Activated CD4-positive, alpha-beta T cell treated with anti-CD3 and anti-CD28 coated beads, Interleukin-10, Interleukin-2, amounts not matched to agents 100 ng/mL and 50 ng/mL, durations not matched to agents 16 hours and 8 hours (primary cell): ENCODE measurements at regions not wholly inside any gene's neighbourhood (a gene's known extent, or its start where the extent isn't known, plus 50 kb on each side); places are given as distances from the start of the nearest gene placed in this dataset.

Experiments
- DNase-seq: peaks from one replicate; pipeline ENCODE4 v3.0.0-alpha.2; 2020

DNA sequence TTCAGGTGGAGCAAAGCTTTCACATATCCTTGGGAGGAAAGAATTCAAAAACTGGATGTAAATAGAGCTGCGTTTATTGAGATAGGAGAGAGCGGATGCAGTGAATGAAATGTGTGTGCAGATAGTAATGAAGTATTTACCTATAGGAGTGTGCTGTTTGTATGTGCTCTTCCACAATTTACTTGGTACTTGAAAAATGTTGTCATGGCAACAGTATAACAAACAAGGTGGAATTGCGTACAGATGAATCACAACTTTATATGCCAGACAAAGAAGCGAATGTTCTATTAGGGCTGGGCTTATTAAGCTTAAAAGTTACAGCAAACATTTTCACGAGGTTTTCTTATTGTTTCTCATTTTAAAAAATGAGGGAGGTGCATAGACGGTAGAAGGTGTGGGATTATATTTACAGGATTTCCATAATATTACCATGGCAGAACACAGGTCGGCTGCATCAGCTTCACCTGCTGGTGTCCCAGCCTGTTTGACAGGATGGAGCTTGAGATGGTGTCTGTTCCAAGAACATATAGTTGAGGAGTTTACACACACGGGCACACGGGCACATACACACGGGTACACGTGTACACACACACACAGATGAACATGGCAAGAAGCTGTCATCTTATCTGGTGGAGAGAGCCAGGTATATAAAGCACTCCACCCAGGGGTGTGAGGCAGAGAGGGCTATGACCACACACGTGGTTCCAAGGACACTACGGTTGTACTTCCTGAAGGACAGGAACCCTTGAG, 155.7 kb downstream of the RMI1 start:
- no peak for DNase-seq

- DNase-seq, result no peak
Observed at GRCh38 chr9:84137968-84138367, 157.4 kb downstream of the RMI1 start.

DNA sequence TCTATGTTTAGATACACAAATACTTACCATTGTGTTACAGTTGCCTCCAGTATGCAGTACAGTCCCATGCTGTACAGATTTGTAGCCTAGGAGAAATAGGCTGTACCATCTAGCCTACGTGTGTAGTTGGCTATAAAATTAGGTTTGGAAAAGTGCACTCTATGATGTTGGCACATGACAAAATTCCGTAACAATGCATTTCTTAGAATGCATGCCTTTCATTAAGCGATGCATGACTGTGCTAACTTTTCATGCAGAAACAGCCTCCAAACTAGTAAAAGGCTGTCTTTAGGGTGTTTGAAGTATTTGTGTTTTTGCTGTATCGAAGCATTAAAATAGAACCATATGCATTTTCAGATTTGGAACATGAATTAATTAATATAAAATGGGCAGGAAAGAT, 157.9 kb downstream of the RMI1 start:
- no peak for DNase-seq

DNA sequence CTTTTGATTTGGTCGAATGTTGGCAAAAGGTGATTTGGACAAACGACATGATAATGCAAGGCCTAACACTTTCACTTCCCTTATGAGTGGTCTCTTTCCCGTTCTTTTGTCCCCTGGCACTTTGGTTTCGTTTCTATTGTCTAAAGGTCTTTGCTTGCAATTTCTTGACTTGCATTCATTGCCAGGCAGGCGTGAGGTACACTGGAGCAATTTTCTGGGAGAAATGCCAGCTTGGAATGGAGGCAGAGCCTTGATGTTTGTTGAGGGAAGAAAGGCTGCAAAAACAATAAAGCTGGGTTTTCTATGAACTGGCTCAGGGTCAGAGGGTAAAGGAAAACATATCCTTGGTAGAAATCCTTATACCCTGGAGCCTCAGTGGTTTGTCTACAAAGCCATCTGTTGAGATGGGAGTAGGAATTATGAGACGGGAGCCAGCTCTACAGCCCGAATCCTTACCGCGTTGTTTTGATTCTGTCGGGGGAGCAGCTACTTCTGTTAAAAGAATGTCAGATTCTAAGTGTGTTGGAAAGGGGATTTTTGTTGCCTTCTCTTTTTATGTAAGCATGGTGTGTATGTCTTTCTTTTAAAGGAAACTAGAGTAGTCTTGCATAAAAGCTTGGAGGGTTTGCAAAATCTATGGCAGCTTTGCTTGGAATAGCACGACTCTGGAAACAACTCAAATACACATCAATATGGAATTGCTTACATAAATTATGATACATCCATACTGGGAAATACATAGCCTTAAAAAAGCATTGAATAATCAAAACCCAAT, 158.9 kb downstream of the RMI1 start:
- no peak for DNase-seq

DNA sequence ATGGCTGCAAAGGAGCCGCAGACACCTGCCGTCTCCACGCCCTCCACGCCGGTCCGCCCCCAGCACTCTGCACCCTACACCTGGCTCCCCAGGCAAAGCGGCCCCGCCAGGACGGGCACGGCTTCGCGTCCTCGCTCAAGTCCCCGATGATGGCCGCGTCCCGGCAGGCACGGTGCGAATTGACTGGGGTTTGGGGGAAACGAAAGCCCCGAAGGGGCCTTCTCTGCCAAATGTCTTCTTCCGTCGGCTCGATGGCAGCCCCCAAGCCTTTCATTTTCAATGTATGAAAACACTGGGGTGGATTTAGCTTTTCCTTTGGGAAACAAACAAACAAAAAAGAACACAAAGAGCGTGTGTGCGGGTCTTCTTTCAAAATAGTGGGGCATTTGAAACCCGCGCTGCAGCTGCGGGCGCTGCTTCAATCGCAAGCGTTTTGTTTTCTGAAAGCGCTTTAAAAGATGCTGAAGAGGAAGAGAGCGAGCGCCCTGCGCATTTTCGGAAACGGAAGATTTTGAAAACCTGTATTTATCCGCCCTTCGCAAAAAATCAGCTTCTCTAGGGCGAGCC, 160.0 kb downstream of the RMI1 start:
- peak; percentile 6 for DNase-seq

DNA sequence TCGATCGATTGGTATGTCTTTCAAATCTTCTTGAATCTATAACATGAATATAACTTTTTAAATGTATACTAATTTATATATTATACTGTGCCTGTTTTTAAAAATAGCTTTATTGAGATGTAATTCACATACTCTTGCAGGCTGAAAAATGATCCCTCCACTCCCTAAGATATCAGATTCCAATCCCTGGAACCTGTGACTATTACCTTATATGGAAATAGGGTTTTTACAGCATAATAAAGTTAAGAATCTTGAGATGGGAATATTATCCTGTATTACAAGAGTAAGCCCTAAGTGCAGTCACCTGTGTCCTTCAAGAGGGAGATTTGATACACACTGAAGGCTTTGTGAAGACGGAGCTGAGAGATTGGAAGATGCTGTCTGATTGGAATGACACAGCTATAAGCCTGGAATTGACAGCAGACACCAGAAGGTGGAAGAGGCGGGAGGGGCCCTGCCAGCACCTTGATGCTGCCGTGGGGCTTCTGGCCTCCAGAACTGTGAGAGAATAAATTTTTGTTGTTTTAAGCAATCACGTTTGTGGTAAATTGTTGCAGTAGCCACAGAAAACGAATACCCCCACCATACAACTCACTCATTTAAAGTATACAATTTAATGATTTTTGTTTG, 161.3 kb downstream of the RMI1 start:
- no peak for DNase-seq

DNA sequence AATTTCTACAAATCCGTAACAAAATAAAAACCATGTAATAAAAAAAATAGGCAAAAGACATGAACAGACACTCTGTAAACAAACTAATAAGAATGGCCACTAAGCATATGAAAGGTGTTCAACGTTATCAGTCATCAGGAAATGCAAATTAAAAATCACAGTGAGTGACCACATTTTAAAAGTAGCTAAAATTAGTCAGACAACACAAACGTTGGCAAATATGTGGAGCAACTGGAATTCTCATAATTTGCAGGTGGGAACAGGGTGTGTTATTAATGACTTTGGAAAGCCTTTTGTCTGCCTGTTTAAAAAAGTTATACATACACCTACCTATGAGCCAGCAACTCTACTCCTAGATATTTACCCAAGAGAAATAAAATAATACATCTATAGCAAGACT, 164.4 kb downstream of the RMI1 start:
- DNase-seq, result no peak

- no peak for DNase-seq
Observed at GRCh38 chr9:84145780-84146179, 165.2 kb downstream of the RMI1 start.

- DNase-seq, result no peak
Observed at GRCh38 chr9:84146893-84147710, 166.5 kb downstream of the RMI1 start.

DNA sequence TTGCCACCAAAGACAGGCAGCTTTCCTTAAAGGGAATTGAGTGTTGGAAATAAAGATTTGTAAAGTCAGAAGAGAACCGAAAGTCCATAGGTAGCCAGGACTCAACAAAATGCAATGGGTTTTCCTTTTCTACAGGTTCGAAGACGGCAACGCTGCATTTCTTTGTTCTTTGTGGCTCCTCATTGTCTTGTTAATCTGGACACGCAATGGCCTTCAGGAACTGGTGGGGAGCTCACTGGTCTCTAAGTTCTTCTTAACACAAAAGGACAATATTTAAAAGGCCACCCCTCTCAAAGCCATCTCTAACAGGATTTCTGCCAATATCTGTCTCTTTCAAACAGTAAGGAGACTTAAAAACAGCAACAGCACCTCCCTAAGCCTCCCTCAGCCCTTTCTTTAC, 170.6 kb downstream of the RMI1 start:
- no peak for DNase-seq

DNA sequence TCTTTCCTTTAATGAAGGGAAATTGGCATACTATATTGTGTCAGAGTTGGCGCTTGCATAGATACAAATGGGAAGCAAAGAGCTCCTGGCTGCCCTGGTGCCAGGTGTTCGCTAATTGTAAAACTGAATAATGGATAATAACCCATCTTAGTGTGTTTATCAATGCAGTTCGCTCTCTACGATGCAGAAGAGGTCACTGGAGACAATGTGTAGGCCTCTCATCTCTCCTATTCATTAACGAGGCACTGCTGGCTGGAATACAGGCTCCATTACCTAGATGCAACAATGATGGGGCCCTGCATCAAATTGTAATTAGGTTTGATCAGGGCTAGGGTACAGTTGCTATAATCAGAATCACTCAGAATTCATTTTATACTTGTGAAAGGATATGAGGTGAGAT, 171.0 kb downstream of the RMI1 start:
- DNase-seq, result no peak

DNA sequence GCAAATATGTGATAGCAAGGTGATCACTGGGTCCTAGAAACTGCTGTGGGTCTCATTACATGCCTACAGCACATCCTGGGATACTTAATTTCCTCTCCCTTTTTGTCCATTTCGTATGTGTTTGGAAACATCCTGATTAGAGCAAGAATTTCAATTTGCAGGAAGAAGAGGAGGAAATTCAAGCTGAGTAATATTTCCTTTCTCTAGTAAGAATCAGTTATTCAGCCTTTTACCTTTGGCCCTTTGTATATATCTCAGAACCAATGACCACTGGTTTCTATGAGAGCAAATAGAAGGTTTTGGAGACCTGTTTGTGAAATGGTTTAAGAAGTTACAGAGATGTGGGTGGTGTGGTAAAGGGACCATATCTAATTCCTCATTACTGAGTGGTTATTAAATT, 171.6 kb downstream of the RMI1 start:
- DNase-seq, result no peak

DNA sequence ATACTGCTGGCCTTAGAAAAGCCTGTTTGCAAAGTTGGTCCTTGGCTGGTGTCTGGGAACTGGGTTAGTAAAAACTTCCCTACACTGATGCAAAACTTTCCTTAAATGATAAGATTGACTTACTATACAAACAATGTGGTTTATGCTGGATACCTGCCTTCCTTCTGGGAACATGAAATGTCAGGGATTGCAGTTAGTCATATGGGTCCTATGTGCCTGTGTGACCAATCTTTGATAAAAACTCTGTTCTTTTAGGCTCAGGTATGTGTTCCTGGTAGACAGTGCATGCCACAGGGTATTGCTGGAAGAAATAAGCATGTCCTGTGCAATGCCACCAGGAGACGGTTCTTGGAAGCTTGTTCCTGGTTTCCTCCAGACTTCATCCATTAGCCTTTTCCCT, 173.3 kb downstream of the RMI1 start:
- DNase-seq, result no peak

- no peak for DNase-seq
Observed at GRCh38 chr9:84154320-84154719, 173.7 kb downstream of the RMI1 start.

DNA sequence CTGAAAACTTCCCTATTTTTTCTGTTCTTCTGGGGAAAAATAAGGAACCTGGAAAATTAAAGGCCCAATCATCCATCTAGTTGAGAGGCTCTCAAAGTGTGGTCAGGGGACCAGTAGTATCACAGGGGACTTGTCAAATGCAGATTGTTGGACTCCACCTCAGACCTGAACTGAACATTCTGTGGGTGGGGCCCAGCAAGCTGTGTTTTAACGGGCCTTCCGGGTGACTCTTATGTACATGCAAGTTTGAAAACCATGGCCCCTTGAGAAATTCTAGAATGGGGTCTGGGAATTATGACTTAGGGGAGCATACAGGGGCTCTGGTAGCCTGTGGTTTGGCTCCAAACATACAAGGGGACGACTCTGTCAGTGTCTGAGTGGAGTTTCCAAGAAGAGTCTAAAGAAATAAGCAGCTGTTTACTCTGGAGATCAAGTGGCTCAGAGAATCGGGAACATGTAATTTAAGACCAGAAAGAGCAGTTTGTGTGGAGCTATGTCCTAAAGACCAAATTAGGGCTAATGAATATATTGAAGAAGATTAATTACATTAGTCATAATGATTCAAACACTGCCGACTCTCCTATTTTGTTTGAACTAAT, 177.4 kb downstream of the SLC28A3 start:
- DNase-seq, result no peak

DNA sequence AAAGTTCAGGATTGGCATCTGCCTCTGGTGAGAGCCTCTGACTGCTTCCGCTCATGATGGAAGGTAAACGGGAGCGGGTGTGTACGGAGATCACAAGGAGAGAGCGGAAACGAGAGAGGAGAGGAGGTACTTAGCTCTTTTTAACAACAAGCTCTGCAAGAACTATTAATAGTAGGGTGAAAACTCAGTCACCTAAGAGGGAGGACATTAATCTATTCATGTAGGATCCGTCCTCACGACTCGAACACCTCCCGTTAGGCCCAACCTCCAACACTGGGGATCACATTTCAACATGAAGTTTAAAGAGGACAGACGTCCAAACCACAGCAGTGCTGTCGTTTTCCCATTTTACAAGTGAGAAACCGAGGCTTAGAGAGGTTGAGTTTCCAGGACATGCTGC, 173.7 kb downstream of the SLC28A3 start:
- DNase-seq, result no peak

- no peak for DNase-seq
Observed at GRCh38 chr9:84169240-84169639, 171.3 kb downstream of the SLC28A3 start.

- no peak for DNase-seq
Observed at GRCh38 chr9:84170521-84171141, 169.9 kb downstream of the SLC28A3 start.

DNA sequence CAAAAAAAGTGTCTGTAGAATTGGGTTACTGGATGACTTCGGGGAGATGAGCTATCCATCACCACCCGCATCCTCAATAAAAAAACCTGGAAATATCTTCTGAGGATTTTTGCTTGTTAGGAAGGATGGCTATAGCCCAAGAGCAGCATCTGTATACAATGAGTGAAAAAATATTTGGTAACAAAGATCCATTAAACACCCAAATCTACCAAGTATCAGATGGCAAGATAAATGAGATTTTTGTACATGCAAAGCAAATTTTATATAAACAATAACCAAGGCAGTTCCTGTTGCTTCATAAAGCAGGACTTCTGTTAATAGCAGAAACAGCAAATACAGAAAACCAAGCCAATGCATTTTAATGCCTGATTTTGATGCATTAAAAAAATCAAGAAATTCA, 166.6 kb downstream of the SLC28A3 start:
- no peak for DNase-seq

- DNase-seq, result no peak
Observed at GRCh38 chr9:84174486-84174885, 166.1 kb downstream of the SLC28A3 start.

DNA sequence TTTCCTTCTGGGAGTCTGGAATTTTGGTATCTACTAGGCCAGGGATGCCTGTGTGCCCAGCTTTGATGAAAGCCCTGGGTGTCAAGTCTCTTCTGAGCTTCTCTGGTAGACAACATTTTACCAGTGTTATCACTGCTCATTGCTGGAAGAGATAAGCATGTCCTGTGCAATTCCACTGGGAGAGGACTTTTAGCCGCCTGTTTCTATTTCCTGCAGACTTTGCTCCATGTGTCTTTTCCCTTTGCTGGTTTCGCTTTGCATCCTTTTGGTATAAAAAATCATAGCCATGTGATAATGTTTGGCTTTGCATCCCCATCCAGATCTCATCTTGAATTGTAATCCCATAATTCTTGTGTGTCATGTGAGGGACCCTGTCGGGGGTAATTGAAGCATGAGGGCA, 163.2 kb downstream of the SLC28A3 start:
- DNase-seq, result no peak

DNA sequence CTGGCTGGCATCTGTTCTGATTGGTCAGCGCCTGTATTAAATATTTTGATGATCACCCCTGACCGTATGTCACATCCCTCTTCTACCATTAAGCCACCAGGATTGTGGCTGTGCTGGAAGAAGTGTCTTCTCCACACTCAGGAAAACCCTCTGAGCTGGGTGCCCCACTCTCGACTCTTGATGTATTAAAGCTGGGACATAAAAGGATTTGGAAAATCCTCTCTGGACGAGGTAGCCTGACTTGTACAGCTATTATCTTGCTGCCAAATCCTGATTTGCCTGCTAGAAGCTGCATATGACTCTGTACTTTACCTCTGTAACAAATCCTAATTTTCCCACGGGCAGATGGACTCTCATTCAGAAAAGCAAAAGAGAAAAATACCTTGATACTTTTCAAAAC, 161.0 kb downstream of the SLC28A3 start:
- no peak for DNase-seq
